Epithelial cell of proximal tubule (primary cell): ENCODE measurements at regions not wholly inside any gene's neighbourhood (a gene's known extent, or its start where the extent isn't known, plus 50 kb on each side); places are given as distances from the start of the nearest gene placed in this dataset.

ENCODE experiments used
- DNase-seq: peaks from one replicate; pipeline ENCODE4 v3.0.0-alpha.2; 2011; ENCODE audit warnings: low read depth
- H3K4me3 ChIP-seq: 2 replicates; pipeline ENCODE4 v1.5.1; 2011; ENCODE audit warnings: low read depth, mild to moderate bottlenecking, low read length
- TF ChIP-seq, protein P1 (sequence below): conservative IDR thresholded peaks from 2 replicates; pipeline ENCODE4 v1.5.1; 2012; ENCODE audit warnings: low read depth, mild to moderate bottlenecking, low read length

DNA sequence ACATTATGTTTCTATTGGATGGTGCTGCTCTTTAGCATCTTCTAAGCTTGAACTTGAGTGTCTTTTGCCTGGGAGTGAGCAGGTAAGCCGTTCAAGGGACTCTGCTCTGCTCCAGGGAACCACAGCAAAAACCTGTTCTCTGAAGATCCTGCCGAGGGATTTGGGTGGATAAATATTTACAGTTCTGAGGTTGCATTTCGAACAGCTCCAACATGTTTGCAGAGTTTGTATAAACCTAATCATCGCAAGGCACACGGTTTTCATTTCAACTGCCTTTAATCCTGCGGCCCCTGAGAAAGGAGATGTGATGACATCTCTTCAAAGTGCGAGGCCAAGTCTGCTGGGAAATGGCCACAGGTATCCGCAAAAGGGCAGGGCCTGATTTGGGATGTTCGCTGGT, 293.4 kb downstream of the TFAP2C start:
- H3K4me3 ChIP-seq = no peak overlapping the region
- TF ChIP-seq, protein P1, sequence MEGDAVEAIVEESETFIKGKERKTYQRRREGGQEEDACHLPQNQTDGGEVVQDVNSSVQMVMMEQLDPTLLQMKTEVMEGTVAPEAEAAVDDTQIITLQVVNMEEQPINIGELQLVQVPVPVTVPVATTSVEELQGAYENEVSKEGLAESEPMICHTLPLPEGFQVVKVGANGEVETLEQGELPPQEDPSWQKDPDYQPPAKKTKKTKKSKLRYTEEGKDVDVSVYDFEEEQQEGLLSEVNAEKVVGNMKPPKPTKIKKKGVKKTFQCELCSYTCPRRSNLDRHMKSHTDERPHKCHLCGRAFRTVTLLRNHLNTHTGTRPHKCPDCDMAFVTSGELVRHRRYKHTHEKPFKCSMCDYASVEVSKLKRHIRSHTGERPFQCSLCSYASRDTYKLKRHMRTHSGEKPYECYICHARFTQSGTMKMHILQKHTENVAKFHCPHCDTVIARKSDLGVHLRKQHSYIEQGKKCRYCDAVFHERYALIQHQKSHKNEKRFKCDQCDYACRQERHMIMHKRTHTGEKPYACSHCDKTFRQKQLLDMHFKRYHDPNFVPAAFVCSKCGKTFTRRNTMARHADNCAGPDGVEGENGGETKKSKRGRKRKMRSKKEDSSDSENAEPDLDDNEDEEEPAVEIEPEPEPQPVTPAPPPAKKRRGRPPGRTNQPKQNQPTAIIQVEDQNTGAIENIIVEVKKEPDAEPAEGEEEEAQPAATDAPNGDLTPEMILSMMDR = no peak
- no peak for DNase-seq

GRCh38 chr20:56924292-56925081, 295.4 kb downstream of the TFAP2C start:
- DNase-seq = no peak
- TF ChIP-seq, protein P1 = no peak

DNA sequence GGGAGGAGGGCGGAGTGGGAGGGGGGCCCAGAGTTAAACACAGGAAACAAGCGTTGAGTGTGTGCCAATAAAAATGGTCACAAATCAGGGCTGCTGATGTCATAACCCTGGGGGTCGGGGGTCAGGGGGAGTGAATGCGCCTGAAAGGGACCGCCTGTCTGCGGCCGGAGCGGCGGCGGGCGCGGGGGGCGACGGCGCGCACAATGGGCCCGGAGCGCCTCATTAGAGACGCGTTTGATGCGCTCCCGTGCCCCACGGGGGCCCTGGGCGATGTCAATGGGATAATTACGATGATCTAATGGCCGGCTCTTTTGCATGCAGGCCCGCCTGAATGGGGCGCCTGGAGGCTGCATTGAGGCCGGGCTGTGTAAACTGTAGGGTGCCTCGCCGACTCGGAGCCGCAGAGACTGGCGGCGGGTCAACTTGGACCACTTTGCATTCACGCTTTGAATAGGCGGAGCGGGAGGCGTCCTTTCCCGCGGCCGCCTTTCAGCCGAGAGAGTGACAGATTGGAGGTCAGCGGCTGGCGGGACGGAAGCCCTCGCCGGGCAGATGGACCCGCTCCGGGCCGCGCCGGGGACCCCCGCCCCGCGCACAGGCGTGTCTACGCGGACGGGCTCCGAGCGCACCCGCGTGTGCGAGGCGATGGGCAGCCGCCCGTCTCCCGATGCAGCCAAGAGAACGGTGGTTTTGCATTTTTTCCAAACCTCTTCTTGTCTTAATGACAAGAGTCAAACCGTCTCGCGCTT, 296.1 kb downstream of the TFAP2C start:
- TF ChIP-seq, protein P1 = no peak
- no peak overlapping the region for H3K4me3 ChIP-seq
- DNase-seq = no peak

More at GRCh38 chr20:56924292-56925081, 295.4 kb downstream of the TFAP2C start:
- no peak overlapping the region for H3K4me3 ChIP-seq

- TF ChIP-seq, protein P1 = no peak
- no peak for DNase-seq
- no peak overlapping the region for H3K4me3 ChIP-seq
Measured at GRCh38 chr20:56925831-56926170, 296.7 kb downstream of the TFAP2C start.

- no peak for DNase-seq
- no peak overlapping the region for H3K4me3 ChIP-seq
- TF ChIP-seq, protein P1 = no peak
Measured at GRCh38 chr20:56926501-56926900, 297.4 kb downstream of the TFAP2C start.

DNA sequence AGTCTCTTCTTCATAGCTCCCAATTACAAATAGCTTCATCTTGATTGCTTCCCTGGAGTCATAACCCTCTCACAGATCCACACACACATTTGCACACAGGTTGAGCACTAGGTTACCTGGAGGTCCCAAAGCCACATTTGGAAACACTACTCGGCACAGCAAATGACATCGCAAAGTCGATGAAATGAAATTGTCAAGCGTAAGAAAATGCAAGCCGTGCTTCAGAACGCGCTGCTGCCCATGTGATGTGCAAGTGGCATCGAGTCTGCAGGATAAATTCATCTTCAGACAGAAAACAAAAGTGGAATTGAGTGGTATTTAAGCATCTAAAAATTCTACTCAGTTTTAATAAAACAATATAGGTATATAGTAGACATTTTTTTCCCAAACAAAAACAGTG, 298.0 kb downstream of the TFAP2C start:
- no peak for DNase-seq
- TF ChIP-seq, protein P1 = no peak
- no peak overlapping the region for H3K4me3 ChIP-seq
